Choroid plexus epithelial cell (primary cell): ENCODE measurements at regions not wholly inside any gene's neighbourhood (a gene's known extent, or its start where the extent isn't known, plus 50 kb on each side); places are given as distances from the start of the nearest gene placed in this dataset.

Experiments
- DNase-seq: peaks from one replicate; pipeline ENCODE4 v3.0.0-alpha.2; 2010; ENCODE audit warnings: low read depth
- H3K4me3 ChIP-seq: 2 replicates; pipeline ENCODE4 v1.5.1; 2011; ENCODE audit warnings: low read depth, mild to moderate bottlenecking, control low read depth, low read length, moderate library complexity
- CTCF ChIP-seq: conservative IDR thresholded peaks from 2 replicates; pipeline ENCODE4 v1.5.1; 2011; ENCODE audit warnings: low read depth, mild to moderate bottlenecking, control low read depth, inconsistent platforms, low read length, moderate library complexity

DNA sequence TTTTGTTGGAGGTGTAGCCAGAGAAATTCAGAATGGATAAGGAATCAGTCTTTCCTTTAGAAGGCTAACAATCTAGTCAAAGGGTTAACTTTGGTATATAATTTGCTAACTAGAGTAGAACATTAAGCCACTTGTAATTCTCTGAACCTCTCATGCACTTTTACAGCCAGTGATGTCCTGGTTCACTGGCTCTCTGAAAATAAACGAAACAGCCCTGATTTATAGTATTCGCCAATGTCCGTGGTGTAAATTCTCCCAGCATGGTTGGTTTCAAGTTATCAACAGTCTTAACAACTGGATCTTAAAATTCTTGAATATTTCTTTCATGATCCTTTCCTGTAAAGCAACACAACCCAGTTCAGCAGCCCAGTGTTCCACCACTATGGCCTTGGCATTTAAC lies 500.4 kb upstream of the CDIN1 start:
- TF ChIP-seq CTCF: no peak
- H3K4me3 ChIP-seq: no peak overlapping the region
- no peak for DNase-seq

GRCh38 chr15:36080759-36081158 lies 498.7 kb upstream of the CDIN1 start:
- TF ChIP-seq CTCF: no peak
- no peak for DNase-seq
- H3K4me3 ChIP-seq: no peak overlapping the region

DNA sequence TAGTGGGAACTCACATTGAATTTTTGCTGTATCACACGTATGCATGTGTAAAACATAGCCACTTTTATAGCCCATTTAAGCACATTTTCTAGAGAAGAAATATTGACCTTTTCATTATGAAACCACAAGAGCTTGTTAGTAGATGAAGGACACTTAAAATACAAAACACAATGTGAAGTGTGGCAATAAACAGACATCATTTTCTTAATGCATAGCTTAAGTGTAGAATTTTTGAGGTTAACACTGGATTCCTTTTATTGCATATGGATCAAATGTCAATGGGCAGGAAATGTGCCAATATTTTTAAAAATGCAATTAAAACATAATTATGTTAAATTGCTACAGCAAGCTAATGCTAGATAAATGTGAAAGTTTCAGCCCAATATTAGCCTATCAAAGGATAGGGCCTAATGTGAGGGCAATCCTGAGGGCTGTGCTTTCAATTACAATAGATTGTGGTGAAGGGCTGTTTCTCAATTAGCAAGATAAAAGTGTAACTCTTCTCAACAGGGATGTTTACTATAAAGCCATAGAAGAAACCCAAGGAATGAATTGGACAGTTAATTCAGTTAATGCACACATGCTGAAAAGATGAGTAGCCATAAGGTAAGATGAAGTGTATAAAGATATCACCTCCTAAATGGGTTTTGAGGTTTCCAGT lies 489.0 kb upstream of the CDIN1 start:
- TF ChIP-seq CTCF: no peak
- no peak for DNase-seq
- H3K4me3 ChIP-seq: no peak overlapping the region

DNA sequence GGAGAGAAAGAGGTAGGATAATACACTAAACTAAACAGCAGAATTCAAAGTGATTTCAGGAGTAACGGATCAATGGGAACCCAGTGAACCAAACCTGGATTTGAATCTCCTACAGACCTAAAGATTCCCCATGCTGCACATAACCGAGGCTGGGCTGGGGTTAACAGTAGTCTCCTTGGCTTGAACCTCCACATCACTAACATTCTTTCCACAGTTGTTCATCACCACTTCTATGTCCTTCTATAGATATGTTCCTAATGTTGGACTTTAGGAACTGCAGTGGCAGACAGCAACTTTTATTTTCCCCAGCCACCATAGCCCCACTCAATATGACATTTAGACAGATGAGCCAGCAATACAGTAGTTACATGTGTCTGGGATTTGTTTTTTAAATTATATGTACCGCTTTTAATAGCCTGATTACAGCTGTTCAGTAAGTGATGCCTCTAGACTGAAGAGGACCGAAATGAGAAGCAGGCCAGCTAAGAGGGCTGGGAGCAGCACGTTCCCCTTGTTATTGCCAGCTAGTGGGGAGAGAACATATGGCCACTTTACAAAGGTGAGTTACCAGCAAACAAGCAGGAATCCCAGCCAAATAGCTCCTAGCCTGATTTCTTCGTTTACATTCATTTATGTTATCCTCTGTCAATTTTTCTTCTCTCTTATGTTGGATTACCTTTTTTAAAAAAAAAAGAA lies 472.6 kb upstream of the CDIN1 start:
- peak; percentile 30 for DNase-seq
- H3K4me3 ChIP-seq: no peak overlapping the region
- no peak for TF ChIP-seq CTCF

DNA sequence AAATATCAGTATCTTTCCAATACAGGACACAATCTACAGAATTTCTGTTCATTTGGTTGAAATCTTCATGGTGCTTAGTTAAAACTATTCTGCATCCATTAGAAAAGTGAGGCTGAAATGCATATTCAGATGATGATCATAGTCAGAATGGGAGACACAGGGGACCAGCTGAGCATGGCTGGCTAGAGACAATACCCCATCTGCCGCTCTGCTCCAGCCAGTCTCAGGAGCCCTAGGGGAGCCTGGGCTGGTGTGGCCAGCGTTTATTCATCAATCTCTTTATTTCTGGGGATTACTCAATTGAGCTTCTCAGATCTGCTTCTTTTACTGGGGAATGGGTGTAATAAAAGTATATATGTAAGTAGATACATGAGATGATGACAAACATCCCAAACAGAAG lies 470.9 kb upstream of the CDIN1 start:
- H3K4me3 ChIP-seq: no peak overlapping the region
- no peak for DNase-seq
- TF ChIP-seq CTCF: no peak

DNA sequence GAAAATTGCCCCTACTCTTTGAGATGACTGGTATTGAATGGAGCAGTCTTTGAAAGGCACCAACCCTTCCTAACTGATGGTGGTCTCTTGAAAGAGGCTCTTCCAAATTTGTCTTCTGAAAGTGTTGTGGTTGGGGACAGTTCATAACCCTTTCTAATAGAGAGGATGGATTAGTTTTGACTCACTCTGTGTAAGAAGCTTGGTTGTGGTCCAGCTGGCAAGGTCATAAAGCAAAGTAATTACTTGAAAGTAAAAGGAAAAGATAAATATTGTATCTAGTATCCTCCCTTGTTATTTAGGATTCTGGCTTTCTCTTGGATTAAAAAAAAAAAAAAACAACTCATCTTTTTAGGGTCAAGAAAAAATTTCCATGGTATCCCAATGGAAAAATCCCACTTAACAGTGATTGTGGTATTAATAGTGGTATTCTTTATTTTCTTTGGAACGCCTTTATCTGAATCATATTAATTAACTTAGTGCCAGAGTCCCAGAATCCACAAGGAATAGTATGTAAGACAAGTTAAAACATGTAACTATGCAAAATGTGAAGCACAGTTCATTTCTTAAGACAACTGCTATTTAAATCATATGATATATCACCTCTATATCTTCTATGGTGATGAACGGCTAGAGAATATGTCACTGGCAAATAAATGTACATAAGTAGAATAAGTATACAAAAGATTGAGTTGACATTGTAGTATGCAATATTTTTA lies 469.3 kb upstream of the CDIN1 start:
- TF ChIP-seq CTCF: no peak
- DNase-seq: peak; percentile 53
- H3K4me3 ChIP-seq: no peak overlapping the region
